ENCODE measurements at regions not wholly inside any gene's neighbourhood (a gene's known extent, or its start where the extent isn't known, plus 50 kb on each side); places are given as distances from the start of the nearest gene placed in this dataset.

DNA sequence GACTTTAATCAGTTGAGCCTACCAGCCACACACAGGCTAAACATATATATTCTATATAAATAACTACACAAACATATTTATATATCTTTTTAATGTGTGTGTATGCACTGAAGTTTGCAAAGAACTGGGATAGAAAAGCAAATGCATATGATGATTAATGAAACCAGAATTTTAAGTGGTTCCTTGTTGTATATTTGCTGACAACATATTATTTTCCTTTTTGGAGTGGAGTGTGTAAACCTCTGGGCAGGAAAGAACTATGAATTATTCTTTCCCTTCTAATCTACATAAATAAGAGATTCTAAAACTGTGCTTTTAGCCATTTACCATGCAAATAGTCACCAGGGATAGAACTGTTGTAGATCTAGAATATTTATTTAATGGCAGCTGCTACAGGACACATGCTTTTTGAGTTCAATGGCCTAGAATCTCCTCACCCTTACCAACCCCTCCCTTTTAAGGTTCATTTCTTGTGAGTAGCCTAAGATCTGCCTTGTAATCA is 187.6 kb downstream of the BACH1 start:
- FAIRE-seq (no peak), DNase-seq (ENCODE audit: low read depth, low spot score) (no peak)
- H3K36me3 ChIP-seq (ENCODE audit: control insufficient read depth in 2 of 2, extremely low read depth in 1 of 2, insufficient read depth in 2 of 2, low read length in 2 of 2) = no peaks in the 10 kb centered on the region
- H3K27me3 ChIP-seq (ENCODE audit: control insufficient read depth, extremely low read depth, insufficient read depth, low read length) = no peaks in the 10 kb centered on the region
- TF ChIP-seq EZH2 (IDR thresholded peaks at IDR 0.05; ENCODE audit: low read length) (no peak), CTCF (optimal IDR thresholded peaks at IDR 0.05 in 1 of 3, IDR thresholded peaks at IDR 0.05 in 1 of 3, conservative IDR thresholded peaks at IDR 0.05 in 1 of 3; ENCODE audit: extremely low read depth in 1 of 3, insufficient read depth in 2 of 3, low read length in 3 of 3) (no peak)
- H3K4me2 ChIP-seq (ENCODE audit: control insufficient read depth, extremely low read depth, insufficient read depth, low read depth, low read length) = no peak overlapping the region
- dilution Hi-C loops (cut with MboI; ENCODE audit: extremely low pct_ligation_motif_present, low sequenced_read_pairs) = no loop called here
- no peaks in the 10 kb centered on the region for H3K79me2 ChIP-seq (ENCODE audit: control insufficient read depth, insufficient read depth, low read length)
- H4K20me1 ChIP-seq (ENCODE audit: control insufficient read depth, extremely low read depth, insufficient read depth, low read length) = no peaks in the 10 kb centered on the region
- no peak overlapping the region for H3K9ac ChIP-seq (ENCODE audit: control insufficient read depth, extremely low read depth, insufficient read depth, low read length)
- no peak overlapping the region for H2AFZ ChIP-seq (ENCODE audit: control insufficient read depth, low read length)
- H3K4me1 ChIP-seq (ENCODE audit: control insufficient read depth, extremely low read depth, insufficient read depth, low read length) = no peaks in the 10 kb centered on the region
- H3K9me3 ChIP-seq (ENCODE audit: control insufficient read depth, low read depth, low read length) = no peaks in the 10 kb centered on the region
- no peaks in the 10 kb centered on the region for H3K9me1 ChIP-seq (ENCODE audit: control insufficient read depth, extremely low read depth, insufficient read depth, low read length)
- no peak overlapping the region for H3K27ac ChIP-seq (ENCODE audit: control insufficient read depth, insufficient read depth, low read length)
- H3K4me3 ChIP-seq (ENCODE audit: control insufficient read depth in 2 of 3, extremely low read depth in 1 of 3, insufficient read depth in 2 of 3, low read depth in 1 of 3, low read length in 3 of 3) = no peak overlapping the region
